Testis (tissue), 2 donors: ENCODE measurements at regions not wholly inside any gene's neighbourhood (a gene's known extent, or its start where the extent isn't known, plus 50 kb on each side); places are given as distances from the start of the nearest gene placed in this dataset.

Experiments used
- POLR2A ChIP-seq: fragments of 450-650 bp; IDR thresholded peaks from one replicate; pipeline ENCODE4 v1.6.1; 2017; ENCODE audit warnings: antibody characterized with exemption, mild to moderate bottlenecking, moderate library complexity
- TF ChIP-seq, protein P1 (sequence below), 3 experiments: fragments of 450-650 bp in 2 of 3; fragments of 200-600 bp in 1 of 3; sonication (generic) in 1 of 3; IDR thresholded peaks; one replicate each; pipeline ENCODE4 v1.5.1; 2016 to 2019; ENCODE audit warnings: antibody characterized with exemption in 3 of 3, mild to moderate bottlenecking in 2 of 3, moderate library complexity in 1 of 3

DNA sequence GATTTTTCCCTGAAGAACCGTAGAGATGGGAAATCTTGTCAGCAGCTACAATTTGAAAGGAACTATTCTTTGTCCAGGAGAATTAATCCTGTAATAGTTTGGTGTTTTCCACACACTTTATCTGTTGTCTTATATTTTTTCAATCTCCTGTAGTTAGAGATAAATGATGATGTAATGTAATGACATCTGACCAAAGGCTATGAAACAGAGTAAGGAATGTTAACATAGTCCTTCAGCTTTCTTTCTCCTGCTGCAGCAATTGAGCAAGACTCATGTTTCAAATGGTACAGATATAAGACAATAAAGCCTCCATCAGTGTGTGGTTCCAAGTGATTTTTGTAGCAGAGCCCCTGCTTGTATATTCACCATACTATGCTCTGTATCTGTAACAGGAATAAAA is 1028.4 kb downstream of the SI start:
- TF ChIP-seq, protein P1, sequence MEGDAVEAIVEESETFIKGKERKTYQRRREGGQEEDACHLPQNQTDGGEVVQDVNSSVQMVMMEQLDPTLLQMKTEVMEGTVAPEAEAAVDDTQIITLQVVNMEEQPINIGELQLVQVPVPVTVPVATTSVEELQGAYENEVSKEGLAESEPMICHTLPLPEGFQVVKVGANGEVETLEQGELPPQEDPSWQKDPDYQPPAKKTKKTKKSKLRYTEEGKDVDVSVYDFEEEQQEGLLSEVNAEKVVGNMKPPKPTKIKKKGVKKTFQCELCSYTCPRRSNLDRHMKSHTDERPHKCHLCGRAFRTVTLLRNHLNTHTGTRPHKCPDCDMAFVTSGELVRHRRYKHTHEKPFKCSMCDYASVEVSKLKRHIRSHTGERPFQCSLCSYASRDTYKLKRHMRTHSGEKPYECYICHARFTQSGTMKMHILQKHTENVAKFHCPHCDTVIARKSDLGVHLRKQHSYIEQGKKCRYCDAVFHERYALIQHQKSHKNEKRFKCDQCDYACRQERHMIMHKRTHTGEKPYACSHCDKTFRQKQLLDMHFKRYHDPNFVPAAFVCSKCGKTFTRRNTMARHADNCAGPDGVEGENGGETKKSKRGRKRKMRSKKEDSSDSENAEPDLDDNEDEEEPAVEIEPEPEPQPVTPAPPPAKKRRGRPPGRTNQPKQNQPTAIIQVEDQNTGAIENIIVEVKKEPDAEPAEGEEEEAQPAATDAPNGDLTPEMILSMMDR (IDR thresholded peaks at IDR 0.05) = no peak
- TF ChIP-seq POLR2A = no peak
